ENCODE measurements at regions not wholly inside any gene's neighbourhood (a gene's known extent, or its start where the extent isn't known, plus 50 kb on each side); places are given as distances from the start of the nearest gene placed in this dataset.

GRCh38 chr5:173535976-173536639, 80.3 kb downstream of the BOD1 start:
- no peak for TF ChIP-seq CTCF (IDR thresholded peaks at IDR 0.05; ENCODE audit: control insufficient read depth, insufficient read depth, low read depth, low read length, missing control alignments)
- DNase-seq (ENCODE audit: low read depth) = no peak
- H3K4me3 ChIP-seq (ENCODE audit: control insufficient read depth, low read depth, low read length) = no peak overlapping the region

- H3K4me3 ChIP-seq (ENCODE audit: control insufficient read depth, low read depth, low read length) = no peak overlapping the region
- no peak for DNase-seq (ENCODE audit: low read depth)
- TF ChIP-seq CTCF (IDR thresholded peaks at IDR 0.05; ENCODE audit: control insufficient read depth, insufficient read depth, low read depth, low read length, missing control alignments) = no peak
Observed at GRCh38 chr5:173535166-173535975, 81.1 kb downstream of the BOD1 start.

DNA sequence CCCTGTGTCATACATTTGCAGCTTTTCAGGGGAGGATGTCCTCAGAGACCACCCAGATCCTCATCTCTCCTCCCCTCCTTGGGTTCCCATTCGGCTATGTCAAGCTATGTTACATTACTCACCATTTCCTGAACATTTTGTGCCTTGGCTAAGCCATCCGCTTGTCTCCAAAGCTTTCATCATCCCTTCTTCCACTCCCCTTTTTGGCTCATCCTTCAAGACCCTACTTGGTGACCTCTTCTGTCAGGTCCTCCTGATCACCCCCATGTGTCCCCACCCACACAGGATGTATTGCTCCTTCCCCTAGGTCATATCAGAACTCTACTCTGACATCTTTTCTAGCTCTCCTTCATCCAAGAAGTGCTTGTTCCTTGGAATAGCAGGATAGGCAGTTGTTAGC, 81.8 kb downstream of the BOD1 start:
- no peak overlapping the region for H3K4me3 ChIP-seq (ENCODE audit: control insufficient read depth, low read depth, low read length)
- TF ChIP-seq CTCF (IDR thresholded peaks at IDR 0.05; ENCODE audit: control insufficient read depth, insufficient read depth, low read depth, low read length, missing control alignments) = no peak
- no peak for DNase-seq (ENCODE audit: low read depth)

GRCh38 chr5:173534031-173534430, 82.4 kb downstream of the BOD1 start:
- no peak overlapping the region for H3K4me3 ChIP-seq (ENCODE audit: control insufficient read depth, low read depth, low read length)
- TF ChIP-seq CTCF (IDR thresholded peaks at IDR 0.05; ENCODE audit: control insufficient read depth, insufficient read depth, low read depth, low read length, missing control alignments) = no peak
- no peak for DNase-seq (ENCODE audit: low read depth)

DNA sequence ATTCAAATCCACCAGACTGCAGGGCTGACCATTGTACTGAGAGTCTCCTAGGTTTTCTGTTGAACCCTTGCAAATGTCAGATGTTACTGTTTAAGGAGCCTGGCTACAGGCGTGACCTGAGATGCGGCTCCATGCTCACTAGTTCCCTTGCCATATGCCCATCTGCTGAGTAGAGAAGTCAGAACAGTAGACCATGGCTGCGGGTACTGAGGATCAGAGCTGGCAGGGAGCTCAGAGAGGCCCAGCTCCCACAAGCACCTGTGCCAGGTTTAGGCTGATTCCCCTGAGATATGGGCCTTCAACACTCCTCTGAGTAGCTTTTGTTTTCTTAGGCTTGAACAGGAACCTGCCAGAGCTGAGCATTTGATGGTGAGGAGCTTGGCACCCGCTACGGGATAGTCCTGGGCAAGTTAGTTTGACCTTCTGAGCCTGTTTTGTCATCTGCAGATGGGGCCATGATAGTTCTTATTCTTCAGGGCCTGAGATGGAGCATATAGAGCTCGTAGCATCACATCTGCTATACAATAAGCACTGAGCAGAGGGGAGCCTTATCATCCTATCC, 83.7 kb downstream of the BOD1 start:
- no peak overlapping the region for H3K4me3 ChIP-seq (ENCODE audit: control insufficient read depth, low read depth, low read length)

DNA sequence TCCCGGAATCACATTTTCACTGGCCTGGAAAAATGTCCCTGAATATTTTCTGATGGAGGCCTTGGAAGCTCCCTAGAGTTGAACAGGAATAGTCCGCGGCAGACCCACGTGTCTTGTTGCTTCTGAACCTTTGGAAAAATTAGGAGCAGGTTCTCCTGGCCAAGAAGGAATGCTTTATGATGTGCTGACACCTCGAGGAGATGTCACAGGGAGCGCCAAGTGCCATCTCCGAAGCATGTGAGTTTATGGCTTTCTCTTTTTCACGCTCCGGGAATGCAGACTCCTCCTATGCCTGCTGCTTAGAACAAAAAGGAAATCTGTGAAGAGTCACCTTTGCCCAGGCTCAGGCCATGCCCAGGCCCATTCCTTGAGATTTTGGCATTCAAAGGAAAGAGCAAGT, 84.6 kb downstream of the BOD1 start:
- no peak overlapping the region for H3K4me3 ChIP-seq (ENCODE audit: control insufficient read depth, low read depth, low read length)
- DNase-seq (ENCODE audit: low read depth) = no peak
- TF ChIP-seq CTCF (IDR thresholded peaks at IDR 0.05; ENCODE audit: control insufficient read depth, insufficient read depth, low read depth, low read length, missing control alignments) = no peak

More for the DNA sequence above, 83.7 kb downstream of the BOD1 start:
- no peak for DNase-seq (ENCODE audit: low read depth)
- TF ChIP-seq CTCF (IDR thresholded peaks at IDR 0.05; ENCODE audit: control insufficient read depth, insufficient read depth, low read depth, low read length, missing control alignments) = no peak
